Tibial artery (tissue), 4 donors: ENCODE measurements at regions not wholly inside any gene's neighbourhood (a gene's known extent, or its start where the extent isn't known, plus 50 kb on each side); places are given as distances from the start of the nearest gene placed in this dataset.

Source experiments
- DNase-seq, 2 donors: peaks; one replicate each; pipeline ENCODE4 v3.0.0-alpha.2; 2019
- H3K27ac ChIP-seq, 2 donors: fragments of 200-600 bp; sonication (generic) in 1 of 2; 1 replicate in 1 of 2; 2 replicates in 1 of 2; pipeline ENCODE4 v1.5.1; 2018 to 2019; ENCODE audit warnings: mild to moderate bottlenecking in 1 of 2
- H3K27me3 ChIP-seq, 2 donors: fragments of 200-600 bp; sonication (generic) in 1 of 2; one replicate each; pipeline versions ENCODE4 v1.5.1 to v1.6.0; 2016 to 2019
- H3K36me3 ChIP-seq, 3 donors: fragments of 200-600 bp; sonication (generic) in 2 of 3; one replicate each; pipeline ENCODE4 v1.5.1; 2016 to 2019; ENCODE audit warnings: mild to moderate bottlenecking in 2 of 3
- H3K4me1 ChIP-seq, 4 donors: fragments of 200-600 bp; sonication (generic) in 2 of 4; 1 replicate in 3 of 4; 2 replicates in 1 of 4; pipeline ENCODE4 v1.5.1; 2016 to 2019
- H3K4me3 ChIP-seq, 2 donors: fragments of 200-600 bp; sonication (generic) in 1 of 2; 1 replicate in 1 of 2; 2 replicates in 1 of 2; pipeline ENCODE4 v1.5.1; 2018 to 2019; ENCODE audit warnings: mild to moderate bottlenecking in 2 of 2
- H3K9me3 ChIP-seq, 3 donors: fragments of 200-600 bp; sonication (generic) in 1 of 3; one replicate each; pipeline ENCODE4 v1.5.1; 2016 to 2019
- CTCF ChIP-seq, 2 experiments: fragments of 200-600 bp in 1 of 2; fragments of 450-650 bp in 1 of 2; IDR thresholded peaks; one replicate each; pipeline ENCODE4 v1.5.1; 2017 to 2019; ENCODE audit warnings: antibody characterized with exemption in 2 of 2, mild to moderate bottlenecking in 1 of 2, moderate library complexity in 1 of 2
- intact Hi-C: fragments of 100-400 bp; cut with DNase I; formaldehyde crosslinking; loops from one replicate; pipeline ENCODE4 v1.15.0; 2023; ENCODE audit warnings: low total_unique reads

GRCh38 chr4:165707128-165707527 lies 165.9 kb upstream of the TLL1 start:
- no peak for DNase-seq
- Histone ChIP-seq H3K4me3 (no peak overlapping the region), H3K4me1 (peaks cover 0 to 30% (median 3%) of the 10 kb centered on the region in 4 donors), H3K36me3 (no peaks in the 10 kb centered on the region), H3K27me3 (no peaks in the 10 kb centered on the region), H3K9me3 (no peaks in the 10 kb centered on the region), H3K27ac (no peak overlapping the region)
- intact Hi-C loops = no loop called here
- TF ChIP-seq CTCF (IDR thresholded peaks at IDR 0.05) = no peak

GRCh38 chr4:165709516-165709915 lies 163.5 kb upstream of the TLL1 start:
- no peak overlapping the region for H3K4me3 ChIP-seq
- intact Hi-C loops = no loop called here
- TF ChIP-seq CTCF (IDR thresholded peaks at IDR 0.05) = no peak
- H3K9me3 ChIP-seq = no peaks in the 10 kb centered on the region
- DNase-seq = no peak
- no peaks in the 10 kb centered on the region for H3K36me3 ChIP-seq
- H3K27ac ChIP-seq = no peak overlapping the region
- no peaks in the 10 kb centered on the region for H3K27me3 ChIP-seq
- peaks cover 0 to 31% (median 3%) of the 10 kb centered on the region in 4 donors for H3K4me1 ChIP-seq

DNA sequence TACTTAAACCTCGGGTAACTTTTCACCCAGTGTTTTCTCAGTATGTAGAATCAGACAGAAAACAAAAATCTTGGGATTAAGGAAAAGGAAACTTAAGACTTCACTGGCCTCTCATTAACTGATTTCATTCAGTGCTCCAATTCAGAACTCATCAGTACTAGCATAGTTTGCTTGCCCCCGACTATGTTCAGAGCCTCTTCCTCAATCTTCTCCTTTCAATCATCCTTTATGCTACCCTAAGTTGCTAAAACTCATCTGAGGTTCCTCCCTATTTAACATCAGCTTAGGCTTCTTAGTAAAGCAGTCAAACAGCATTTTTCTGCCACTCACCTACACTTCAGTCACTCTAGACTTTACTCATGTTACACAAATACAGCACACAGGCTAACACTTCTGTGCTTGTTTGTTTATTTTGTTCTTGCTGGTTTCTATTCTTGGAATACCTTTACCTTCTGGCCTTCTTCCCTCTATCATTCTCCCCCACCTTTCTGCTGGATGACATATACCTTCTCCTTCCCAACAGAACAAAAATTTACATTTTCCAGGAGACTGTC lies 163.0 kb upstream of the TLL1 start:
- no peak for TF ChIP-seq CTCF (IDR thresholded peaks at IDR 0.05)
- H3K36me3 ChIP-seq = no peaks in the 10 kb centered on the region
- H3K27ac ChIP-seq = no peak overlapping the region
- no peaks in the 10 kb centered on the region for H3K27me3 ChIP-seq
- intact Hi-C loops = no loop called here
- H3K4me1 ChIP-seq = peaks cover 0 to 31% (median 3%) of the 10 kb centered on the region in 4 donors
- no peak for DNase-seq
- no peaks in the 10 kb centered on the region for H3K9me3 ChIP-seq
- H3K4me3 ChIP-seq = no peak overlapping the region

DNA sequence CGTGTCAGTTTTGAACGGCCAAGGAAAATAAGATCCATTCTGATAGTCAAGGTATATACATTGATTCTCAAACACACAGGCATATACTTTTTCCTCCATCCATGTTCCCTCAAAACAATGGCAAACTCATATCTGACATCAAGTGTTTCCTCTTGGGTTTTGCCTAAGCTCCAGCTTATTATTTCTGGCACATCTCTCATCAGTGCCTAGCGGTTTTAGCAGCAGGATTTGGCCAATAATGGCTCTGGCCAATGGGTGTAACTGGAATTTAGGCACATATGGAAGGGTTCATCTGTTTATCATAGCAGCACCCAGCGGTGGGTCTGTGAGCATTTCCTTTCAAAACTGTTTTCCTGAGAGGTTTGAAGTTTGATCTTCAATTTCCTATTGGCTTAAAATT lies 161.6 kb upstream of the TLL1 start:
- intact Hi-C loops = no loop called here
- Histone ChIP-seq H3K27ac (no peak overlapping the region), H3K9me3 (no peaks in the 10 kb centered on the region), H3K27me3 (no peaks in the 10 kb centered on the region), H3K4me1 (peaks cover 0 to 33% (median 7%) of the 10 kb centered on the region in 4 donors), H3K36me3 (no peaks in the 10 kb centered on the region), H3K4me3 (no peak overlapping the region)
- no peak for TF ChIP-seq CTCF (IDR thresholded peaks at IDR 0.05)
- no peak for DNase-seq

GRCh38 chr4:165711912-165712311 lies 161.1 kb upstream of the TLL1 start:
- no peaks in the 10 kb centered on the region for H3K9me3 ChIP-seq
- DNase-seq = no peak
- H3K27ac ChIP-seq = no peak overlapping the region
- TF ChIP-seq CTCF (IDR thresholded peaks at IDR 0.05) = no peak
- intact Hi-C loops = no loop called here
- H3K4me3 ChIP-seq = no peak overlapping the region
- no peaks in the 10 kb centered on the region for H3K36me3 ChIP-seq
- H3K4me1 ChIP-seq = peaks cover 0 to 35% (median 8%) of the 10 kb centered on the region in 4 donors
- no peaks in the 10 kb centered on the region for H3K27me3 ChIP-seq

GRCh38 chr4:165714650-165715049 lies 158.4 kb upstream of the TLL1 start:
- DNase-seq = no peak
- TF ChIP-seq CTCF (IDR thresholded peaks at IDR 0.05) = no peak
- Histone ChIP-seq H3K27ac (no peak overlapping the region), H3K9me3 (no peaks in the 10 kb centered on the region), H3K36me3 (no peaks in the 10 kb centered on the region), H3K4me3 (no peak overlapping the region), H3K27me3 (no peaks in the 10 kb centered on the region), H3K4me1 (peaks cover 0 to 25% (median 7%) of the 10 kb centered on the region in 4 donors)
- intact Hi-C loops = no loop called here
